GM04504 (cell line): ENCODE measurements at regions not wholly inside any gene's neighbourhood (a gene's known extent, or its start where the extent isn't known, plus 50 kb on each side); places are given as distances from the start of the nearest gene placed in this dataset.
A peak's percentile ranks its signal among the peaks of the same experiment; 100 is the strongest.

ENCODE experiments used
- DNase-seq: peaks from one replicate; pipeline ENCODE4 v3.0.0-alpha.2; 2012; ENCODE audit warnings: low read depth

DNA sequence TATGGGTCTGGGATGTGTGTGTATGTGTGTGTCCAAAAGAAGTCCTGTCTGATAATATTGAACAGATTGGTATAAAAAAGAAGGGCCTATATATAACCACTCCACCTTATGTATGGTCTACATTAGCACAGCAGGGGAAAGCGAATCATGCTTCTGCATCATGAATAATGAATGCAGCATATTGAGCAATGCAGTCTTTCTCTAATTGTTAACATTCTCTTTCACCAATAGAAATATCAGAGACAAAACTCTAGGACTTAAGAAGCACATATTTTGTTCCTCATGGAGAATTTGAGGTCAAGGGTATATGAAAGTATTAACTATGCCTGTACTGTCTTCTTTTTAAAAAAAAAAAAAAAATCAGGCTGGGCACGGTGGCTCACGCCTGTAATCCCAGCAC is 264.3 kb upstream of the NOCT start:
- peak; percentile 32 for DNase-seq

DNA sequence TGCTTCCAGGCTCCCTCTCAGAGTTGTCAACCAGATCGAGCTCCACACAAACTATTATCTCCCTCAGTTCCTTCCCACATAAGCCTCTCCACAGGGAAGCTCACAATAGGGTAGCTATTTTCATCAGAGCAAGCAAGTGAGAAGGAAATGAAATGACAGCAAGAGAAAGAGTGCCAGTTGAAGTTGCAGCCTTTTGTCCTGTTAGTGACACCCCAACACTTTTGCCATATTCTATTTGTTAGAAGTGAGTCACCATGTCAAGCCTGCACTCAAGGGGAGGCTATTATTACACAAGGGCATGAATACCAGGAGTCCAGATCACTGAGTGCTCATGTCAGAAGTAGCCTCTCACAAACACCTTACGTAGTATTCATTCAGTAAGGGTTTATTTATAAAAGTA is 266.3 kb upstream of the NOCT start:
- DNase-seq, result no peak

GRCh38 chr4:138741766-138742377 is 273.7 kb upstream of the NOCT start:
- DNase-seq, result no peak

GRCh38 chr4:138740816-138741745 is 274.5 kb upstream of the NOCT start:
- no peak for DNase-seq

- DNase-seq, result no peak
Measured at GRCh38 chr4:138736362-138736761, 279.2 kb upstream of the NOCT start.

DNA sequence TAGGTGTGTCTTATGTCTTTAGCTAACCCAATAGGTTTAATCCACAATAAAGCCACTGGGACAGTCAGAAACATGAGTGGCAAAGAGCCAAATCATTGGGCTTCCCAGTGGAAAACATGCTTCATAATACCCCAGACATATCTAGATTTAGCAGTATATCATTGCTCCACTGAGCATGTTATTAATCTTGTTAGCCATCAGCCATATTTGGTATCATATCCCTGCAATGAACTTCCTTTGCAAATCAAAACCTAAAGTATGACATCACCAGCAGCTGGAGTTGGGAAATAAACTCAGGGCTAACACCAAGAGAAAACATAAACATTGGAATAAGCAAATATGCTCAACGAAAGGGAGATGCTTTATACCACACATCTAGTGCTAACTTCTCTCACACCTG is 280.8 kb upstream of the NOCT start:
- DNase-seq, result no peak

DNA sequence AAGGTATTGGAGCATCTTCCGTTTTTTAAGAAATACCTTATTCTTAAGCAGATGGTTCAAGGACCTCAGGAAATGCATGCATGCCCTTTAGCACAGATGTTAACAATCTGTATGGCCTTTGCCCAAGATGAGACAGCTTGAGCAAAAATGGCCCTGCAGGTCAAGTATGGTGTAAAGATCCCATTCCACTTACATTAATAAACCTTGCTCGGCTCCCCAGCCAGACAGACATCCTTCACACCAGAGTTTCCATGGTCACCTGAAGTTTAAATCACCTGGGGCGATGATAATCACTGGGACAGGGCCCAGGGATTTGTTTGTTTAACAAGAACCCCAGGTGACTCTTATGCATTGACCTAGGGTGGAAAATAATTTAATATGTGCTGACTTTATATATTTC is 287.0 kb upstream of the NOCT start:
- no peak for DNase-seq

- DNase-seq, result no peak
Measured at GRCh38 chr4:138727731-138728130, 287.9 kb upstream of the NOCT start.

DNA sequence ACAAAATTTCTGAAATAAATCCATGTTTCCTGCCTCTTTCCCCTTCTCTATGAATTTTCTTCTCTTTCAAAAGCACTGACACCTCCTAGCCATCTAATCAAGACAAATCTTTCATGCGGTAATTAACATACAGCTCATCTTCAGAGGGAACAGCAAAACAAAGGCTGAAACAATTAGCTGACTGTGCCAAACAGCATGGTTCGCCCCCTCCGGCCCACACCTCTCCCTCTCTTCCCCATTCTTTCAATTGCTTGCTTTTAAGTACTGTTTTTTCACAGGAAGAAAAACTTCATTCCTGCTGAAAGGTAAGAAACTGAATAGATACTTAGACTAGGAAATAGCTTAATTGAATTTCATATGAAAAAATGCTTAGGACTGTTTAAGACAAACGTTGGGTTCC is 291.1 kb upstream of the NOCT start:
- DNase-seq, result no peak

- DNase-seq, result no peak
Measured at GRCh38 chr4:138716559-138717335, 298.8 kb upstream of the NOCT start.

DNA sequence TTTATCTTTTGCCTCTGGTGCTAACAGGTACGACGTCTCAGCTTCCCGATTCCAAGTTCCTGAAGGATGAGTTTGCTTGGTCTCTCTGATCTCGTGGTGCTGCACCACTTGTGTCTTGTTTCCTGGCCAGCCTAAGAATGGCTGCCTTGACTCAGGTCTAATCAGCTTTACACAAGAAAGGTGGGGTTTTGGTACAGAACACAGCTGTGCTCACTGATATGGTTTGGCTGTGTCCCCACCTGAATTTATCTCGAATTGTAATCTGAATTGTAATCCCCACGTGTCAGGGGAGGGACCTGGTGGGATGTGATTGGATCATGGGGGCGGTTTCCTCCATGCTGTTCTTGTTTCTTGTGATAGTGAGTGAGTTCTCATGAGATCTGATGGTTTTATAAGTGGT is 305.3 kb upstream of the NOCT start:
- DNase-seq, result no peak

DNA sequence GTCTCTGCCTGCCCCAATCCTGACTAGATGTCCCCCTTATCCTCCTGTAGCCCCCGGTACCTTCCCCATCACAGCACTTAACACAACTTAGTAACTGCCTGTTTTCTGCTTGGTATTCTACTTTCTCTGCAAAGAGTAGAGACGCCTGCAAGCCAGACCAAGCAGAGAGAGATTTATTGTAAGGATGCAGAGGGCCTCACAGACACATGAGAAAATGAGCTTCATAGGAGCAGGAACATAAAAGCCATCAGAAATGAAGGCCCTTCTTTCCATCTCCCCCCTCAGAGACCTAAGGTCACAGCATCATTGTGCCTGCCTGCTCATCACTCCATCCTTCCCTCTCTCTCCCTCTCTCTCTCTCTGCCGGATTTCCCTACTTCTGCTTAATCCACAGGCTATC is 305.7 kb upstream of the NOCT start:
- no peak for DNase-seq

GRCh38 chr4:138707746-138708677 is 307.6 kb upstream of the NOCT start:
- DNase-seq, result no peak

DNA sequence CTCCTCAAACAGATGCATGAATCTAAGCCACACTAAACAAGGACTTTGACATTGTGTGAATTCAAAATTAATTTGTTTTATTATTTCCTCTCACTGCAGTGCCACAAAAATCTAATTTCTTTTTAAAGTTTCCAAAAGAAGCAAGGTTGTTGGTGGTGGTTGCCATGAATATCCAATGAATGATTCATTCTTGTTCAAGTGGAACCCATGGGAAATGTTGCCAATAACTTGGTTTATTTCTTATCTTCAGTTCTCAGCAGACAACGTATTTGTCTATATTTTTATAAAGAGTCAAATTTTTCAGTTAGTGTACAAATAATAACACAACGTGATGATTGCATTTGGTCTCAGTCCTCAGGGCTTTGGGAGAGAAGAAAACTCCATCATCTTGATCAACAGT is 309.4 kb upstream of the NOCT start:
- DNase-seq, result no peak

DNA sequence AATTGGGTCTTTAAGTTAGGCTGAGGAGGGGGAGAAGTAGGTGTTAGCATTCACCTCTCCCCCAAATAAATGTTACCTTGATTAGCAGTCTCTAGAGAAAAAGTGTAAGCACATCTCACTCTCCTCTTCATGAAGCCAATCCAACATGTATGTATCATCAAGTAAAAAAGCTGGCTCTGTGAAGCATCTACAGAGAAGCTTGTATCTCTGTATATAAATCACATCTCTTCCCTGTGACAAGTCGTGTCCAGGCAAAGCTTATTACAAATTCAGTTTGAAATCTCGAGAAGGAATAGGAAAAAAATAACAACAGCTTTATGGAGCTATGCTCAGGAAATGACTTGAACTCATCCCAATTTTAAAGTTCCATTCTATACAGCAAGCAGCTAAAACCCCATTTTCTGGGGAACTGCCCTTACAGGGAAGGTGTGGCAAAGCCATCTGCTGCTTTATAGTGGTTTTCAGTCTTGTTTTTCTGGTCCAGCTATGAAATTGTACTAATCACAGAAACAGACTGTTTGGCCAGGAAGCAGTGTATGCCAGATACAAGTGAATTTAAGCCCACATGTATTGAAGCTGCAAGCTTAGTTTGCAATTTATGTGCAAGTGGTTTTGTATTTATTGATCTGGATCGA is 313.3 kb upstream of the NOCT start:
- no peak for DNase-seq

DNA sequence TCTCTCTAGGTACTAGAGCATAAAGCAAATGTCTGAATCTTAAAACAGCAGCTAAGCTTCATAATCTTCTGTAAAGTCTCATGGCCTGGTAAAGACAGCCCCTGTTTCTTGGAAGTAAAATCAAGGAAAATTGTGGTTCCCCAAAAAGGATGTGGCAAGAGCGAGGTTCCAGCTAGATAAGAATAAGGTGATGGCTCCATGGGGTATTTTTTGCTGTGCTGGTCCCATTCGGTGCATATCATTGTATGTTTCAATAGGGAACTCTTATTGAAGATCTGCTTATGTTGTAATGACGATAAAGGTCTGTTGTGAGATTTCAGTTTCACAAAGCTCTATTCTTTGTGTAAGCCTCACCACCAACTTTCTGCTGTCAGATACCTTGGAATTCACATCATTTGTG is 316.9 kb upstream of the NOCT start:
- DNase-seq, result no peak

DNA sequence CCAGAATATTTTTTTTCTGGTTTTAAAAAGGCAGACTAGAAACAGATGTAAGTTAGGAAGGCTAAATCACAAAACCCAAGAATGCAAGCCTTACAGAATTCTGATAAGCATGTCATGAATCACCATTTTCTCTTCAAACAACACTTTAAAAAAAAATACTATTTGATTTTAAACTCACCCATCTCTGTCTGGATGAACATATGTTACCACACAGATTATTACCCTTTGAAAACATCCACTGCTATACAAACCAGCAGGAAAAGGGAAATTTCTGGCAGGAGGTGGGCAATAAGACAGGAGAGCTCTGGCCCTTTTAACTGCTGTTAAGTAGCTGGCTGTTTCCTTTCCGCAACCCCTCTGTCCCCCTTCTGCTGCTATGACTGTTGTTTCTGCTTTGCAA is 317.7 kb upstream of the NOCT start:
- no peak for DNase-seq

GRCh38 chr4:138696771-138697170 is 318.8 kb upstream of the NOCT start:
- DNase-seq, result no peak

GRCh38 chr4:138696058-138696457 is 319.5 kb upstream of the NOCT start:
- no peak for DNase-seq

DNA sequence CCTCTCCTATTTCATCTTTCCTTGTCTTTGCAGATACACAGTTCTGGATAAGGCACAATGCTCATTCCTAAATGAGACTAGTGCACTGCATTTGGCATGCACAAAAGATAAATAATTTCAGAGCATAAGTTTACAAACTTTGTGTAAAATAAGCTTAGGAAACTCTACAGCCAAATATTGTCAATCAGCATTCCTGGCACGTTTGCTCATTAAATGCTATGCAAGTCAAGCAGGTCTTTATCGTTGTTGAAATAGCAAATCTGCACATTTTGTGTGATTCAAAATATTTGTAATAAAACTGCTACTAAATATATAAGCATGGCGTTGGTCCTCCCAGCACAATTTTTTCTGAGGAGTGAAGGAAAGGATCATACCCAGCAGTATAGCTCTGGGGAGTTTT is 322.1 kb upstream of the NOCT start:
- DNase-seq, result no peak

DNA sequence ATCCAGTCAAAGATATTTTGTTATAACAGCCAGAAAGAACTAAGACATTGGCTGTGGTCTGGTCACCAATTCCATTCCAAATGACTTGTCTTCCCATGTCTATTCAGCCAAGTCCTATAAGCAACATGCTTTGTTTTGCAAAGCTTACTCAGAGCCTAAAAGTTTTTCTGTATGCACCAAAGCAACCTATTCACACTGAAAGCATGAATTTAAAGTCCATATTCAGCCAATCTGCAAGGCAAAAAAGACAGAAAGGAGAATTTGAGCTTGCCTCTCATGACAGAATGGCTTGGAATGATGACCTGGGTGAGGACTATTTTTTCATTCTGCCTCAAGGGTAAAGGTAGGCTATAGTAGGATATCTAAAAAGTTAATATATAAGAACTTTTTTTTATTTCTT is 323.2 kb upstream of the NOCT start:
- no peak for DNase-seq
